ENCODE measurements at regions not wholly inside any gene's neighbourhood (a gene's known extent, or its start where the extent isn't known, plus 50 kb on each side); places are given as distances from the start of the nearest gene placed in this dataset.

DNA sequence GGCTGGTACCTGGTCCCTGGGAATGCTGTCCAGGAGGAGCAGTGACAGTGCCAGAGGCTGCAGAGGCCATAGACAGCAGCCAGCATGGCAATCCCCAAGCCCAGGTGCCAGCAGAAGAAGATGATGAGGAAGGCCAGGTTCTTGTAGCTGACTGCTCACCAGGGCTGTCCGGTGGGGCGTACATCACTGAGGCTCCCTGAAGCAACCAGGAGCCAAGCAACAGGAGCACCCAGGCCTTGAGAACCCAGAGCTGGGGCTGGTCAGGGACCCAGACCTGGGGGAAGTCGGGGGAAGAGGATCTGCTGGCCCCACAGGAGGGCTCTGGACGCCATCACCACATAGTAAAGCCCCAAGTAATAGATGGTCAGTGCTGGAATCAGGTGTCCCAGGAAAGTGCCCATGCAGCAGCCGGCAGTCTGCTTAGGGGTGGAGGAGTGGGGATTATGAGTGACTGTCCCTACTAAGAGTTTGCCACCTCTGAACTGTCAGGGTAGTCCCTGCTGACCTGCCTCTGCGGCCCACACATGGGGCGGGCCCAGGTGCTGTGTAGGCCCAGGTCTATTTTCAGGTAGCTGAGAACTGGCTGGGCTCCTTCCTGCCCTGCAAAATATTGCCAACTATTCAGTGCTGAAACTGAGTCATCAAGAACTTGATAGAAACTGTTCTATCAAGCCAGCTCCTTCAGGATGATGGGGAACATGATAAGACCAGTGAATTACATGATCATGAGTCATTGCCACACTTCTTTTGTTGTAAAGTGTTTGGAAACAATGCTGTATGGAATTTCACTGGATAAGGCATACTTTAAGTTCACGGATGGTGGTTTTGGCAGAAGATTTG is 68.7 kb downstream of the CHRD start:
- Histone ChIP-seq H3K27me3 (no peaks in the 10 kb centered on the region), H3K27ac (peak overlapping the region; percentile 34 to 67 (median 53)), H3K36me3 (no peaks in the 10 kb centered on the region), H3K4me1 (peaks cover 0 to 16% (median 3%) of the 10 kb centered on the region in 4 donors), H3K9me3 (no peaks in the 10 kb centered on the region), H3K4me3 (no peak overlapping the region)
- intact Hi-C loops (cut with DNase I; ENCODE audit: low total_unique reads): no loop called here
- WGBS, 5 donors: 61 to 72% (median 65%) methylated on average over 7 to 8 of the region's 8 CpGs
- TF ChIP-seq POLR2AphosphoS5 (IDR thresholded peaks at IDR 0.05) (peak in 2 of 3 donors; percentile 6 to 69), POLR2A (IDR thresholded peaks at IDR 0.05) (no peak)
- peak in 1 of 2 donors; percentile 48 for DNase-seq

DNA sequence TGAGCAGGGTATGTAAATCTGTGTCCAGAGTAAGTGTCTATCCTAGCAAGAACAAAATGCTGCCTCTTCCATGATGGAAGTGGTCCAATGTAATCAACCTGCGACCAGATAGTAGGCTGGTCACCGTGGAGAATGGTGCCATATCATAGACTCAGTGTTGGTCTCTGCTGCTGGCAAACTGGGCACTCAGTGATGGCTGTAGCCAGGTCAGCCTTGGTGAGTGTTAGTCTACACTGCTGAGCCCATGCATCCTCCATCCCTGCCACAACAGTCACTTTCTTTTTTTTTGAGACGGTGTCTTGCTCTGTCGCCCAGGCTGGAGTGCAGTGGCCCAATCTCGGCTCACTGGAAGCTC is 69.3 kb downstream of the CHRD start:
- Histone ChIP-seq H3K36me3 (no peaks in the 10 kb centered on the region), H3K27ac (peak overlapping the region; percentile 25 to 54 (median 42)), H3K4me1 (peaks cover 0 to 16% (median 3%) of the 10 kb centered on the region in 4 donors), H3K9me3 (no peaks in the 10 kb centered on the region), H3K4me3 (no peak overlapping the region), H3K27me3 (no peaks in the 10 kb centered on the region)
- intact Hi-C loops (cut with DNase I; ENCODE audit: low total_unique reads): no loop called here
- 61 to 70% (median 65%) methylated on average over 5 of the region's 5 CpGs for WGBS, 5 donors
- TF ChIP-seq POLR2AphosphoS5 (IDR thresholded peaks at IDR 0.05) (no peak), EP300 (IDR thresholded peaks at IDR 0.05) (no peak), POLR2A (IDR thresholded peaks at IDR 0.05) (no peak)
- TF ChIP-seq, protein P1, sequence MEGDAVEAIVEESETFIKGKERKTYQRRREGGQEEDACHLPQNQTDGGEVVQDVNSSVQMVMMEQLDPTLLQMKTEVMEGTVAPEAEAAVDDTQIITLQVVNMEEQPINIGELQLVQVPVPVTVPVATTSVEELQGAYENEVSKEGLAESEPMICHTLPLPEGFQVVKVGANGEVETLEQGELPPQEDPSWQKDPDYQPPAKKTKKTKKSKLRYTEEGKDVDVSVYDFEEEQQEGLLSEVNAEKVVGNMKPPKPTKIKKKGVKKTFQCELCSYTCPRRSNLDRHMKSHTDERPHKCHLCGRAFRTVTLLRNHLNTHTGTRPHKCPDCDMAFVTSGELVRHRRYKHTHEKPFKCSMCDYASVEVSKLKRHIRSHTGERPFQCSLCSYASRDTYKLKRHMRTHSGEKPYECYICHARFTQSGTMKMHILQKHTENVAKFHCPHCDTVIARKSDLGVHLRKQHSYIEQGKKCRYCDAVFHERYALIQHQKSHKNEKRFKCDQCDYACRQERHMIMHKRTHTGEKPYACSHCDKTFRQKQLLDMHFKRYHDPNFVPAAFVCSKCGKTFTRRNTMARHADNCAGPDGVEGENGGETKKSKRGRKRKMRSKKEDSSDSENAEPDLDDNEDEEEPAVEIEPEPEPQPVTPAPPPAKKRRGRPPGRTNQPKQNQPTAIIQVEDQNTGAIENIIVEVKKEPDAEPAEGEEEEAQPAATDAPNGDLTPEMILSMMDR (IDR thresholded peaks at IDR 0.05): no peak
- no peak for DNase-seq

DNA sequence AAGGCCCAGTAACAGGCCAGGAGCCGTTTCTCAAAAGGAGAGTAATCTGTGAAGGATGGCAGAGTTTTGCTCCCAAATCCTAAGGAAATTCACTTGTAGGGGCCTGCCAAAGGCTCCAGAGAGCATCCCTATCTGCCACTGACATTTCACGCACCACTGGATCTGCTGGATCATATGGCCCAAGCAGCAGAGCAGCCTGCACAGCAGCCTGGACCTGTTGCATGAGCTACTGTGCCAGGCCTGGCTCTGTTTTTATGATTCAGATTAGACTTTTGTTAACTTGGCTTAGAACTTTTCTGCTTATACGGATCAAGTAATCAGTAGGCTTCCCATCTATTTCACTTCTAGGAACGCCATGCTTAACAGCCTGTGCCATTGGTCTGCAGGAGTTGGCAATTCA is 70.7 kb downstream of the CHRD start:
- 79 to 97% (median 92%) methylated on average over 4 of the region's 4 CpGs for WGBS, 5 donors
- Histone ChIP-seq H3K9me3 (no peaks in the 10 kb centered on the region), H3K4me3 (no peak overlapping the region), H3K36me3 (no peaks in the 10 kb centered on the region), H3K4me1 (peaks cover 0 to 16% (median 3%) of the 10 kb centered on the region in 4 donors), H3K27ac (no peak overlapping the region), H3K27me3 (no peaks in the 10 kb centered on the region)
- intact Hi-C loops (cut with DNase I; ENCODE audit: low total_unique reads): no loop called here
- no peak for DNase-seq
- no peak for TF ChIP-seq POLR2A (IDR thresholded peaks at IDR 0.05)
- no peak for TF ChIP-seq EP300 (IDR thresholded peaks at IDR 0.05)
- TF ChIP-seq POLR2AphosphoS5 (IDR thresholded peaks at IDR 0.05): no peak
- TF ChIP-seq, protein P1 (IDR thresholded peaks at IDR 0.05): no peak

- DNase-seq: no peak
- TF ChIP-seq POLR2A (IDR thresholded peaks at IDR 0.05) (no peak), POLR2AphosphoS5 (IDR thresholded peaks at IDR 0.05) (no peak), EP300 (IDR thresholded peaks at IDR 0.05) (no peak)
- TF ChIP-seq, protein P1 (IDR thresholded peaks at IDR 0.05): no peak
- WGBS, 5 donors: 69 to 80% (median 75%) methylated on average over 5 of the region's 5 CpGs
- Histone ChIP-seq H3K4me3 (no peak overlapping the region), H3K27ac (no peak overlapping the region), H3K4me1 (peaks cover 0 to 12% (median 2%) of the 10 kb centered on the region in 4 donors), H3K36me3 (no peaks in the 10 kb centered on the region), H3K9me3 (no peaks in the 10 kb centered on the region), H3K27me3 (peaks cover 0 to 4% (median 0%) of the 10 kb centered on the region in 3 donors)
- intact Hi-C loops (cut with DNase I; ENCODE audit: low total_unique reads): no loop called here
These were observed 73.4 kb downstream of the CHRD start for GRCh38 chr3:184453296-184453695.

GRCh38 chr3:184455991-184456390 is 76.1 kb downstream of the CHRD start:
- Histone ChIP-seq H3K4me1 (no peaks in the 10 kb centered on the region), H3K9me3 (no peaks in the 10 kb centered on the region), H3K27ac (no peak overlapping the region), H3K27me3 (peaks cover 0 to 7% (median 0%) of the 10 kb centered on the region in 3 donors), H3K36me3 (no peaks in the 10 kb centered on the region), H3K4me3 (no peak overlapping the region)
- WGBS, 5 donors: 79 to 89% (median 80%) methylated on average over 3 of the region's 3 CpGs
- TF ChIP-seq EP300 (IDR thresholded peaks at IDR 0.05) (no peak), POLR2AphosphoS5 (IDR thresholded peaks at IDR 0.05) (no peak), POLR2A (IDR thresholded peaks at IDR 0.05) (no peak)
- TF ChIP-seq, protein P1 (IDR thresholded peaks at IDR 0.05): no peak
- intact Hi-C loops (cut with DNase I; ENCODE audit: low total_unique reads): no loop called here
- DNase-seq: no peak

Measured in stomach (tissue), 8 donors.